HG02884 (cell line): ENCODE measurements at regions not wholly inside any gene's neighbourhood (a gene's known extent, or its start where the extent isn't known, plus 50 kb on each side); places are given as distances from the start of the nearest gene placed in this dataset.
"Not testable (repeated sequence)": the region's sequence is repeated elsewhere in the genome, so short reads cannot be mapped to it uniquely, and the experiment has no call there.

Source experiments
- ATAC-seq: cut with Tn5 transposase; IDR thresholded peaks from one replicate; pipeline ENCODE4 v1.9.1; 2021; ENCODE audit warnings: mild to moderate bottlenecking, moderate library complexity; ENCODE audit not compliant: unreplicated experiment

DNA sequence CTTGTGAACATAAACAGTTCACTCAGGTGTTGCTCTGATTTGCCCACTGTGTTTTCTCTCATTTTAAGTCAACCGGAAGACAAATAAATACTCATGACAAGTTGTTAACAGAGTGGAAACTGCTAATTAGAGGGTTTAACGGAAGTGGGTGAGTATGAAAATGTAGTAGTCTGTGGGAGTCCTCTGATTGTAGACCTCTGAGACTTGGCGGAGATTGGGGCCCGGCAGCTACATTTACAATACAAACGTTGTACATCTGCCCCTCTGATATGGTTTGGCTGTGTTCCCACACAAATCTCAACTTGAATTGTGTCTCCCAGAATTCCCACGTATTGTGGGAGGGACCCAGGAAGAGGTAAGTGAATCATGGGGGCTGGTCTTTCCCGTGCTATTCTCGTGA, 107.3 kb upstream of the FAM98A start:
- no peak for ATAC-seq

DNA sequence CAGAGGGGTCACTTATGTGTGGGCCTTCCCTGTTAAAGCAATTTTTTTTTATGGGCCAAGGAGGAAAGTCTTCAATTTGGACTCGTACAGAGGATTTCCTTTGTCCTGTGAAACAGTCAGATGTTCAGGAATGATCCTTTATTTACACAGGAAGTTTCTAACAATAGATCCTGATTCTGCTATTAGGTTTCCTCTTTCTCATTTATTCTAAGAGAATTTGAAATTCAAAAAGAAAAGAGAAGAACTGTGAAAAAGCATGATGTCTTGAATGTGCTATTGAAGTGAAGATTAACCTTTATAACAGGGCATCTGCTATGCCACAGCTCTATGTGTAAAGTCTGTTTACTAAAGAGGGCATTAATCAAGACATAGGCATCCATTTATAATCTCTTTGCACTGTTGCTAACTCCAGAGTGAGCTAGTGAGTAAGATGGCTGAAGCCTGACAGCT, 105.3 kb upstream of the FAM98A start:
- ATAC-seq, result no peak

DNA sequence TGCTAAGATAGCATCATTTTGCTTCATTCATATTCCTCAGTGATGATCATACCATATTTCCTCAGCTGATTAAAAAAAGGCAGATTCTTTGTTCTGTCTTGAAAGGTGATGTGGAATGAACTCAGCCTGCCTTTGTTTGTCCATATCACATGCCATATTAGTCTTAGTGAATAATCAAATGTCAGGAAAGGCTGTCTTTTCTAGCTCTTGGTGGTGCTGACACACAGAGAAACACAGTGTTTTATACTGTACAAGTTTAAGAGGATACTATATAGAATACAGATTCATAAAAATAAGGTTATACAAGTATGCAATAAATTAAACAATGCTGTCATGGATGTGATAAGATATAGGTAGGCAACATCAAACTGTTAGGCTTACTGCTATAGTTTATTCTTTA, 97.1 kb upstream of the FAM98A start:
- no peak for ATAC-seq

DNA sequence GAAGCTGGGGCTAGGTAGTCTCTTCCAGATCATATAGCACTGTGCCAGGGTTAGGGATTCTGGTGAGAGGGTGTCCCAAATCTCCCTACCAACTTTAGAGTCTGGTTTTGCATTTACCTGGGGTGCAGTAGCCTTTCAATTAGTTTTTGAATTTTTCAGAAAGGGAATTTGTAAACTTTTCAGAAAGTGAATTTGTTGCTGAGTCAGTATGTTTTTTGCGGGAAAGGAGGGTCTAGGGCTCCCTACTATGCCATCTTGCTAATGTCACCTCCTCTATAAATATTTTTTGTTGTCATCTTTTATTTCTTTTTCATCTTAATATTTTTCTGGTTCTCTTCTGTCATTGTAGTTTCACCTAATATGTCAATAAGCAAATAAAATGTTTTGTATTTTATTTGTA, 95.8 kb upstream of the FAM98A start:
- no peak for ATAC-seq

DNA sequence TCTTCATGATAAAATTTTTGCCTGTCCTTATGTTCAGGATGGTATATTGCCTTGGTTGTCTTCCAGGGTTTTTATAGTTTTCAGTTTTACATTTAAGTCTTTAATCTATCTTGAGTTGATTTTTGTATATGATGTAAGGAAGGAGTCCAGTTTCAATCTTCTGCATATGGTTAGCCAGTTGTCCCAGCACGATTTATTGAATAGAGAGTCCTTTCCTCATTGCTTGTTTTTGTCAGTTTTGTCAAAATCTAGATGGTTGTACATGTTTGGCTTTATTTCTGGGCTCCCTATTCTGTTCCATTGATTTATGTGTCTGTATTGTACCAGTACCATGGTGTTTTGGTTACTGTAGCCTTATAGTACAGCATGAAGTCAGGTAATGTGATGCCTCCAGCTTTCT, 91.6 kb upstream of the FAM98A start:
- ATAC-seq, result not testable (repeated sequence)

DNA sequence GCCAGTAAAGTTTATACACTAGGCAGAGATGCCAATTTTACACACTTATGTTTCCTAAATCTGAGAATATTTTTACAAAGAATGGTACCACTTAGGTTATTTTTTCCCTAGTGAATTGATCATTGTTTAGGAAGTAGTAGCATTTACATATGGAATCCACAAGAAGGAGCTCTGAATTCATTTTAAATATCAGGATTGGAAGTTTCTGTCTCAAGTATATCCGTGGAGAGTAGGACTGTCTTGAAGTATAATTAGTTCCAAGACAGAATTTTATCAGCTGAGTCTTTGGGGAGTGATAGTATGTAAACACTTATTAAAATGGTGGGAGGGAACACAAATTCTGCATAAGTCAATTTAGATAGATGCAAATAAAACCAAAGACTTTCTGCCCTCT, 82.3 kb upstream of the FAM98A start:
- ATAC-seq, result no peak

DNA sequence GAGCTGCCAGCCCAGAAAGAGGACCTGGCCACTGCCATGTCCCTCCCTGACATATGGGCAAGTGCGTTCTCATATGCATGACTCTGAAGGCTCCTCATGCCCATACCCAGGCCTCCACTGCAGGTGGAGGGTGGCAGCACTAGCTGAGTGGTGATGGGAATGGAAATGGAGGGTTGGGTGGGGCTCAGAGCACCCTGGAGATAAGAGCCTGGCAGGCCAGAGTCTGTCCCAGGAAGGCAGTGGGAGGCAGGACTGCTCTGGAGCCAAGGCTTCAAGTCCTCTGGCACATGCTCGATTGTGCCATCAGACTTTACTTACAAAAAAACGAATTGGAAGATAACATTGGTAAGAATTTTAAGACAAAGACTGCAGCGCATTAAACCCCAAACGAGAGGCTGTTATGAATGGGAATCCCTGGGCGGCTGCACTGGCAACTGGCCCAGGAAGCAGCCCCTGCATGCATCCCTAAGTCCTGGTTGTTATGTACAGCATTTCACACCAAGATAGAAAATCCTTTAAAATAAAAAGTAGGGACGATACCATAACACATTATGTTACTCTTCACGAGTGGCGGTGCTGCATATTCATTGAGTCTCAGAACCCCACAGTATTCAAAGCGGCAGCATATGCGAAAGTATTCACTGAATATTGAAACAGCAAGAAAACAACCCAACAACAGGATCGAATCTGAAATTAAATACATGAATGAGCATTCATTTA, 81.7 kb upstream of the FAM98A start:
- ATAC-seq, result no peak

DNA sequence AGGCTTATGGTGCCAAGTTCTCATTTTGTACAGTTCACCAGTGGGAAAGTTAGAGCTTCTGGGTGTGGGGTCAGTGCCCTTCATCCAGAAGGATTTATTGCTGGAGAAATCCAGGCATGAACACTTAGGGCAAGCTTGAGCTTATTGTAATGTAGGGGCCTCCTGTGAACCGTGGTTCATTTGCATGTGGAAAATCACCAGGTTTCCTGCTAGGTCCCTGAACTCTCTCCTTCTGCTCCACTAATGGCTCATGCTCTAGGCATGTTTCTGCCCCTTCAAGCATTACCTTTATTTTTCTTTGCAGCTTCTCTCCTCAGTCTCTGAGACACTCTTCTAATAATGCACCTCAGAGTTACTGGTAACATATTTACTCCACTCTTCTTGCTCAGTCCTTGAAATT, 79.3 kb upstream of the FAM98A start:
- ATAC-seq, result no peak

DNA sequence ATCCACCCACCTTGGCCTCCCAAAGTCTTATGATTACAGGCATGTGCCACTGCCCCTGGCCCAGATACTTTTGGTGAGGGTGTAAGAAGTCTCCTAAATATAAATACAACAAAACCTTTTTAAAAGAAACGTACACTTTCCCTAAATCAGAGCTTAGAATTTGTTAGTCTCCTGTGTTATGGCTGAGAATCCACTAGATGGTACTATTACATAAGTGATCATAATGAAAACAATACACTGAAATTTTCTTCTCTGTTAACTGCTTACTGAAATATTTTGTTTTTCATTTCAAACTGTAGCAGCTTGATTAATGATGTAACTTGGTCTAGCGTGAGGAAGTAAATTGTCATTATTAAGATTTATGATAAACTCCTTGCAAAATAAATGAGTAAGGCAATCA, 74.8 kb upstream of the FAM98A start:
- ATAC-seq, result no peak

DNA sequence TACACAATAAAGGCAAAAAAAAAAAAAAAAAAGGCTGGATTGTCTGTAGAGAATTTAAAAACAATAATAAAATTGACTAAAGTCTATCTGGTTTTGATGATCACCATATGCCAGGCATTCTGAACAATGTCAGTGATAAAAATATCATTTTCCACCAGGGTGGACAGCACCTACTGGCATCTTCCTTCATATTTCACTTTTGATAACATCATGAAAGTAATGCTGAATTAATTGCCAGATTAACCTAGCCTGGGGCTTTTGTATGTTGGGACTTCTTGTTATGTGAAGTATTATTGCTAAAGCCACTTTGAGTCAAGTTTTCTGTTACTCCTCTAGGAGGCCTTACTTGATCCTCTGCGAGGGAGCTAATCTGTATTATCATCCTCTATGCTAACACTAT, 73.8 kb upstream of the FAM98A start:
- no peak for ATAC-seq

DNA sequence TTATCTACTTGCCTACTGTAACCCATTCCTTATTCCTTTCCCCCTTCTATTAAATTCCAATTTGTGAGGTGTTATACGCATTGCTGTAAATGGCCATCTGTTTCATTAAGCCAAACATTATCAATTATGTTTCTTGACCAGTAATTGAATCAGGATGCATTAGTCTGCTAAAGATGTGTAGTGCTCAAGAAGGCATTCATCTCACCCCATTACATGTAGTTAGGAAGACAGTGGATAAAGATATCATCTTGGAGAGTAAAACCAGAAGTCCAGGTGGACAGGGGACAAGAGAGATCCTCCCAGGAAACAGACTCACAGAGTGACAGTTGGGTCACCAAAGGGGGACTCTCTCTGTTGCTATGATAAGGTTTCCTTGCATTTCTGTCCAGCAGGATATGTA, 73.3 kb upstream of the FAM98A start:
- ATAC-seq, result no peak

DNA sequence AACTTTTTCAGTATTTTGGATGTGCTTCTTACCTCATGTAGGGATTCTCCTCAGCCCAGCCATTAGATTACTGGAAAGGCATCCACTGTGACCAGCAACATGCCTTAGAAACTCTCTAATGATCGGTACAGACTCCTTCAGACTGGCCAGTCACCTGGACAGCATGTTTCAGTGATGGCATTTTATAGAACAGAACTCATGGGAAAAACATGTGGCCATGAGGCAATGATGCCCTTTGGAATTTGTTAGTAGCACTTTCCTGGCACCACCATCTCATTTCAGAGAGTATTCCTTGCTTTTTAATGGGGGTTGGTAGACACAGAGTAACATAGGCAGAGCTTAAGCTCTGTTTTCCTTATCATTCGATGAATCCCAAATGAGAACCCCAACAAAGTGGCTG, 72.1 kb upstream of the FAM98A start:
- no peak for ATAC-seq

DNA sequence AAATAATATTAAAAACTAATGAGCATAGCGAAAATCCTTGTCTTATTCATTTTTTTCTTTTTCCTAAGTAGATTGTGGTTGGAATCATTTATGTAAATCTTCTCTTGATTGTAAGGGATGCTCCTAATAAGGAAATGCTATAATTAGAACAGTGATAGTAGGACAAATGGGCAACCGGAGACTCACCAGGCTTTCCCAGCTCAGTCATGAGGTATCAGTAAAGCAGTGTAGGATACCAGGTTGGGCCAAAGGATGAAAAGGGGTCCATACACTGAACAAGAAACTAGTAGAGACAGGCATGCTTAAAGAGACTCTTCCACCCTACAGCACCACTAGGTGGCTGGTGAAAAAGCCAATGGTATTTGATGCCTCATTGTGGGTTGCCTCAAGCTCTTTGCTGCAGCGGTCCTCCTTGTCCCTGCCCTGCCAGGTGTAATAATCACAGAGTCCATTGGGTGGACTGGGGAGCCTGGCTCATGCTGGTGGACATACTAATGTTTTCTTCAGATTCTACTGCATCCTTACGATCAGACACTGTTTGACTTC, 71.4 kb upstream of the FAM98A start:
- no peak for ATAC-seq

DNA sequence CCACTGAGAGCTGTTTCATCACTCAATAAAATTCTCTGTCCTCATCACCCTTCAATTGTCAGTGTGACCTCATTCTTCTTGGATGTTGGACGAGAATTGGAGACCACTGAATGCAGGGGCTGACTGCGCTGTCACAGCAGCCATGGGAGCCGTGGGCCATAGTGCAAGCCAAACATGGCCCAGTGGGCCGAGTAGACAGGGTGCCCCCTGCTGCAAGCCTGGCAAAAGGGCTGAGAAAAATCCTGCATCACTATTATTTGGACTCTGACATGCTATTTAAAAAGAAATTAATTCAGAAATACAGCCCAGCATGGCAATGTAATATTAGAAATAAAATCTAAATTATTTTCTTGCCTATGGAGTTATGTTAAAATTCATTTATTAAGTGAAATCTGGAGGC, 67.8 kb upstream of the FAM98A start:
- no peak for ATAC-seq

DNA sequence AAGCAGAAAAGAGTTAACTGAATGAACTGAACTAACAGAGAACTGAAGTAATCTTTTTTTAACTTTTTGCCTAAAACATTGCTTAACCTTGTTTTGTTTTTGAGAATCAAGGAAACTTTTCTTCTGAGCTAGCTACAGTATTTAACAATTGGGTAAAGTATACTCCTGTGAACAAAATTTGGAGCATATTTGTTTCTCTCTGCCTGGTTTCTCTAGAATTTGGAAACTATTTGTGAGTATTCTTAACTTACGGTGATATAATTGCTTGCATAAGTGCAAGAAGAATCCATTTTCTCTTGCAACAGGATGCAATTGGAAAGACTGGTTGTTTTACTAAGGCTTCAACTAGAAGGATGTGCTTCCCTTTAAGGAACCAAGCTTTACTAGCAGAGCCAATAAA, 65.9 kb upstream of the FAM98A start:
- no peak for ATAC-seq

DNA sequence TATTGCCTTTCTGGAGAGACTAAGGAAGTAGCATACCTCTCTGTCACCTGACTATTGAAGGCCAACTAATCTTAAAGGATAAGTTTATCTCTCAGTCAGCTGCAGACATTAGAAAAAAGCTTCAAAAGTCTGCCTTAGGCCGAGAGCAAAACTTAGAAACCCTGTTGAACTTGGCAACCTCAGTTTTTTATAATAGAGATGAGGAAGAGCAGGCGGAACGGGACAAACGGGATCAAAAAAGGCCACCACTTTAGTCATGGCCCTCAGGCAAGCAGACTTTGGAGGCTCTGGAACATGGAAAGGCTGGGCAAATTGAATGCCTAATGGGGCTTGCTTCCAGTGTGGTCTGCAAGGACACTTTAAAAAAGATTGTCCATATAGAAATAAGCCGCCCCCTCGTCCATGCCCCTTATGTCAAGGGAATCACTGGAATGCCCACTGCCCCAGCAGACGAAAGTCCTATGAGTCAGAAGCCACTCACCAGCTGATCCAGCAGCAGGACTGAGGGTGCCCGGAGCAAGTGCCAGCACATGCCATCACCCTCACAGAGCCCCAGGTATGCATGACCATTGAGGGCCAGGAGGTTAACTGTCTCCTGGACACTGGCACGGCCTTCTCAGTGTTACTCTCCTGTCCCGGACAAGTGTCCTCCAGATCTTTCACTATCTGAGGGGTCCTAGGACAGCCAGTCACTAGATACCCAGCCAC, 61.5 kb upstream of the FAM98A start:
- ATAC-seq, result no peak

DNA sequence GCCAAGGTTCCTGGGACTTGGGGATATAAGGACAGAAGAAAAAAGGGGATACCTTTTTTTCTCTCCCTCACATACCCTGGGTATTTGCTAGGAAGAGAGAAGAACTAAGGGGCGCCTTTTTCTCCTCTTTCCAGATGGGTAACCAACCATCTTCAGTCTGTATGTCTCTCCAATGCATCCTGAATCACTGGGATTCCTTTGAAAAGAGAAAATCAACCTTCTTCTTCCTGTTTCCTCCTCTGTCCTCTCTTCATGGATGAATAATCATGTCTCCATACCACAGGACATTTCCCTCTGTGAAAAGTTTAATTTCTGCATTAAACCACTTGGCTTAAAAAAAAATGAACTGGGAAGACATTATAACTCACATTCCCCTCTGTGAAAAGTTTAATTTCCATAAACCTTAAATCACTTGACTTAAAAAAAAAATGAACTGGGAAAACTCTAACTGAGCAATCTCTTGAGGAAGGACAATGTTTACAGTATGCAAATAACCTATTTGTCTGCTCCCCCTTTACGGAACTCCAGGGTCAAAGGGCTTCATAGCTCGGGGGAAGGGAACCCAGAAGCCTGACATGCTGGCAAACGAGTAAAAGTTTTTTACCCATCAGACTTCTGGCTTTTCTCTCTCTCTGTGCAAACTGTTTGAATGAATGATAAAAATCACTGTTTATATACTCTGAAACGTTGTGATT, 56.7 kb upstream of the FAM98A start:
- no peak for ATAC-seq

DNA sequence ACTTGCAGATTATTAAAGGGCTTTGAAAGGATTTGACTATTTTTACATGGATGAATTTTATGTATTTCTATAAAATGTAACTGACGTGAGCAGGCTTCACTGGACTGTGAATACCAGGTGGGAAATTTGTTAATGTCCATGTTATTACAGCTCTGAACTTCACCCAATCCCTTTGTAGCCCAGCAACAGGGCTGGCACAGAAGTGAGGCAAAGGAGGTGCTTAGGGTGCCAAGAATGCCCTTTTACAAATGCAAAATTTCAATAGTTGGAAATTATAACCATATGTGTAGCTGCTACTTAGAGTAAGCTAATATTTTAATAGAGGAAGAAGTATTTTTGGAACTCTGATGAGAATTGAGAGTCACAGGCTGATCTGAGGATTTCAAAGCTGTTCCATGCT, 53.7 kb upstream of the FAM98A start:
- no peak for ATAC-seq

DNA sequence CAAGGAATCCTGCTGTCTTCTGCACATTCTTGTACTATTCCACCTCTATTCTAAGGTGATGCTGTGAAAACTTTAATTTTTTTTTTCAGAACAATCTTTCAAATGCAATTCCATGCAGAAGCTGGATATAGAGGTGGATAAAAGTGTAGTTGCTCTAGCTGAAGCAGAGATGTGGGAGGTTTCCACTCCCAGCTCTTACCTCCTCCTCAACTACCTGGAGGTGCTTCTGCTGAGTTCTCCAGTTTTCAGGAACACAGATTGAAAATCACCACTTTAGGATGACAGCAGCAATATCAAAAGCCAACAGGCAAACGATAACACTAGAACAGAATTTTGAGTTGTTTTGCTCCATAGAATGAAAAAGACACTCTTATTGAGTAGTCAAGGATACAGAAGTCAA, 51.1 kb upstream of the FAM98A start:
- ATAC-seq, result no peak
